A549 (cell line): ENCODE measurements at regions not wholly inside any gene's neighbourhood (a gene's known extent, or its start where the extent isn't known, plus 50 kb on each side); places are given as distances from the start of the nearest gene placed in this dataset.

ENCODE experiments used
- ATAC-seq, 2 experiments: fragments of 200-7000 bp in 1 of 2; fragments of >200 bp in 1 of 2; cut with Nextera tagmentation in 1 of 2; cut with Tn5 transposase in 1 of 2; 3 replicates each; pipeline versions ENCODE4 v1.8.0 to v1.9.1; 2018 to 2020; ENCODE audit warnings: mild to moderate bottlenecking in 1 of 2, moderate library complexity in 1 of 2
- CTCF ChIA-PET: fragments of 300-600 bp; sonication (Branson Sonifier 250); formaldehyde crosslinking; extraction: SDS; loops from one replicate; lab custom pipeline; 2021; ENCODE audit warnings: antibody characterized with exemption, inconsistent platforms; lab: Yijun Ruan, JAX
- POLR2A ChIA-PET: fragments of 350-600 bp; formaldehyde crosslinking; extraction: SDS; loops from one replicate; lab custom pipeline; 2021; ENCODE audit warnings: antibody characterized with exemption, inconsistent platforms; lab: Yijun Ruan, JAX
- DNase-seq, 2 experiments: peaks; one replicate each; pipeline versions ENCODE4 v3.0.0 to v3.0.0-alpha.2; 2011 to 2016; ENCODE audit warnings: low read depth in 1 of 2, low spot score in 1 of 2
- FAIRE-seq: peaks from 2 replicates; lab custom pipeline; 2011; peaks lifted over from hg19 to GRCh38; lab: Jason Lieb, UNC
- H3K27ac ChIP-seq, 2 experiments: fragments of >200 bp; sonication (Bioruptor Twin); formaldehyde crosslinking; 3 replicates each; pipeline ENCODE4 v1.5.1; 2016 to 2017
- H3K4me1 ChIP-seq: fragments of >200 bp; sonication (Bioruptor Twin); formaldehyde crosslinking; 3 replicates; pipeline ENCODE4 v1.6.1; 2016
- H3K4me2 ChIP-seq: fragments of >200 bp; sonication (Bioruptor Twin); formaldehyde crosslinking; 3 replicates; pipeline ENCODE4 v1.6.1; 2016
- H3K4me3 ChIP-seq: fragments of >200 bp; sonication (Bioruptor Twin); formaldehyde crosslinking; 3 replicates; pipeline ENCODE4 v1.5.1; 2016
- H3K9me3 ChIP-seq: fragments of >200 bp; sonication (Bioruptor Twin); formaldehyde crosslinking; 3 replicates; pipeline ENCODE4 v1.6.1; 2016
- ATOH8 ChIP-seq: fragments of 250-450 bp; sonication (Bioruptor Pico); IDR thresholded peaks from 2 replicates; pipeline ENCODE4 v1.5.0; 2020; ENCODE audit warnings: low read depth, mild to moderate bottlenecking, moderate library complexity
- CBX2 ChIP-seq: fragments of 200-600 bp; sonication (generic); IDR thresholded peaks from 2 replicates; pipeline ENCODE4 v1.6.1; 2016; ENCODE audit warnings: low read depth, mild to moderate bottlenecking, borderline replicate concordance
- CHD2 ChIP-seq: fragments of 150-350 bp; IDR thresholded peaks from 2 replicates; pipeline ENCODE4 v1.6.1; 2014; ENCODE audit warnings: low read length; ENCODE audit not compliant: partially characterized antibody
- CHD4 ChIP-seq: fragments of 200-600 bp; sonication (generic); IDR thresholded peaks from 2 replicates; pipeline ENCODE4 v1.6.1; 2016; ENCODE audit warnings: antibody characterized with exemption, mild to moderate bottlenecking, borderline replicate concordance
- E2F6 ChIP-seq: IDR thresholded peaks from 2 replicates; pipeline ENCODE4 v1.6.1; 2012; ENCODE audit warnings: low read depth, borderline replicate concordance
- FOSB ChIP-seq: fragments of 250-450 bp; sonication (Bioruptor Pico); IDR thresholded peaks from 2 replicates; pipeline ENCODE4 v1.5.0; 2020; ENCODE audit warnings: mild to moderate bottlenecking, moderate library complexity
- FOSL2 ChIP-seq, 2 experiments: fragments of 450-650 bp in 1 of 2; fragments of >200 bp in 1 of 2; sonication (Bioruptor Twin) in 1 of 2; formaldehyde crosslinking; IDR thresholded peaks; 2 replicates each; pipeline versions ENCODE4 v1.5.0 to v1.6.1; 2016 to 2020; ENCODE audit warnings: mild to moderate bottlenecking in 1 of 2, moderate library complexity in 1 of 2
- FOXS1 ChIP-seq: fragments of 250-450 bp; sonication (Bioruptor Pico); IDR thresholded peaks from 2 replicates; pipeline ENCODE4 v1.5.0; 2020; ENCODE audit warnings: mild to moderate bottlenecking, moderate library complexity
- GATA3 ChIP-seq: IDR thresholded peaks from 2 replicates; pipeline ENCODE4 v1.6.1; 2012; ENCODE audit warnings: borderline replicate concordance
- HDAC2 ChIP-seq: fragments of 200-600 bp; sonication (generic); IDR thresholded peaks from 2 replicates; pipeline ENCODE4 v1.6.1; 2016
- HEYL ChIP-seq: fragments of 250-450 bp; sonication (Bioruptor Pico); IDR thresholded peaks from 2 replicates; pipeline ENCODE4 v1.8.0; 2021; ENCODE audit warnings: mild to moderate bottlenecking, moderate library complexity
- HMGXB4 ChIP-seq: fragments of 250-450 bp; sonication (Bioruptor Pico); IDR thresholded peaks from 2 replicates; pipeline ENCODE4 v1.5.0; 2021; ENCODE audit warnings: mild to moderate bottlenecking, moderate library complexity, borderline replicate concordance
- HOXA7 ChIP-seq: fragments of 250-450 bp; sonication (Bioruptor Pico); IDR thresholded peaks from 2 replicates; pipeline ENCODE4 v1.5.0; 2020; ENCODE audit warnings: mild to moderate bottlenecking, moderate library complexity
- JUNB ChIP-seq: fragments of >200 bp; sonication (Bioruptor Twin); formaldehyde crosslinking; IDR thresholded peaks from 2 replicates; pipeline ENCODE4 v1.6.1; 2016
- NR3C1 ChIP-seq: fragments of >200 bp; sonication (Bioruptor Twin); formaldehyde crosslinking; IDR thresholded peaks from 3 replicates; pipeline ENCODE4 v1.6.1; 2017
- POLR2AphosphoS2 ChIP-seq: conservative IDR thresholded peaks from 2 replicates; pipeline ENCODE4 v1.6.1; 2012; ENCODE audit warnings: low read length, improper control_type of control experiment, inconsistent platforms
- RARB ChIP-seq: fragments of 250-450 bp; sonication (Bioruptor Pico); IDR thresholded peaks from 2 replicates; pipeline ENCODE4 v1.8.0; 2021; ENCODE audit warnings: mild to moderate bottlenecking, moderate library complexity
- REST ChIP-seq: fragments of 200-600 bp; sonication (generic); IDR thresholded peaks from 2 replicates; pipeline ENCODE4 v1.6.1; 2016; ENCODE audit warnings: antibody characterized with exemption, mild to moderate bottlenecking, moderate library complexity
- RFX5 ChIP-seq: fragments of 450-650 bp; IDR thresholded peaks from 2 replicates; pipeline ENCODE4 v1.7.1; 2014; ENCODE audit warnings: antibody characterized with exemption, mild to moderate bottlenecking, moderate library complexity
- SREBF2 ChIP-seq: fragments of 450-650 bp; IDR thresholded peaks from 2 replicates; pipeline ENCODE4 v1.6.1; 2014; ENCODE audit warnings: mild to moderate bottlenecking, moderate library complexity
- TFCP2L1 ChIP-seq: fragments of 250-450 bp; sonication (Bioruptor Pico); IDR thresholded peaks from 2 replicates; pipeline ENCODE4 v1.5.0; 2021; ENCODE audit warnings: mild to moderate bottlenecking
- WGBS: methylation state at CpG from one replicate; pipeline ENCODE4 v1.1.6; 2017; ENCODE audit errors: missing lambda C conversion rate; 5-methylcytosine and 5-hydroxymethylcytosine counted together
- TF ChIP-seq, protein P1 (sequence below): fragments of >200 bp; sonication (Bioruptor Twin); formaldehyde crosslinking; IDR thresholded peaks from 2 replicates; pipeline ENCODE4 v1.6.1; 2016

DNA sequence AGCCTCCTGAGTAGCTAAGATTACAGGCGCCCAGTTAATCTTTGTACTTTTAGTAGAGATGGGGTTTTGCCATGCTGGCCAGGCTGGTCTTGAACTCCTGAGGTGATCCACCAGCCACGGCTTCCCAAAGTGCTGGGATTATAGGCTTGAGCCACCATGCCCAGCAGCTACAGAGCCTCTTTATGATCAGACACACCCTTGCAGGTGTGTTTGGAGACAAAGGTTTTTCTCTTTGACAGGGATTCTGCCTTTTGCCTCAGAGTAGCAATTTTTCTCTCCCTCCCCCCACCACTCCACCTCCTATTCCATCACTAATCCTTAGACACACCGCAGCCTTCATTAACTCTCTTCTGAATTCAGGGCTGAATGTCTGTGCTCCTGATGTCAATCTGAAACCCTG, 152.2 kb upstream of the NFIA start:
- Histone ChIP-seq H3K4me2 (no peak overlapping the region), H3K27ac (no peak overlapping the region), H3K4me3 (no peak overlapping the region), H3K4me1 (no peaks in the 10 kb centered on the region), H3K9me3 (no peaks in the 10 kb centered on the region)
- CTCF ChIA-PET: interaction anchor here (0.6 kb wide), 1 partner anchor 173 kb away, joined by 3 read pairs; no protein-coding TSS in a partner anchor
- TF ChIP-seq GATA3 (no peak), CHD2 (no peak), RARB (CRISPR knock-in tag) (no peak), NR3C1 (no peak), CHD4 (no peak), HDAC2 (no peak), RFX5 (no peak), FOXS1 (no peak), HEYL (CRISPR knock-in tag) (no peak), FOSB (no peak), HMGXB4 (CRISPR knock-in tag) (no peak), POLR2AphosphoS2 (no peak)
- TF ChIP-seq, protein P1, sequence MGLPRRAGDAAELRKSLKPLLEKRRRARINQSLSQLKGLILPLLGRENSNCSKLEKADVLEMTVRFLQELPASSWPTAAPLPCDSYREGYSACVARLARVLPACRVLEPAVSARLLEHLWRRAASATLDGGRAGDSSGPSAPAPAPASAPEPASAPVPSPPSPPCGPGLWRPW: no peak
- DNase-seq (no peak), FAIRE-seq (no peak), ATAC-seq (no peak)
- POLR2A ChIA-PET: no interaction called here
- WGBS: 49% methylated on average over 2 of the region's 3 CpGs

GRCh38 chr1:60924964-60925798, 157.2 kb upstream of the NFIA start:
- H3K4me1 ChIP-seq: no peaks in the 10 kb centered on the region
- no peak for ATAC-seq
- no peak for FAIRE-seq
- H3K4me2 ChIP-seq: no peak overlapping the region
- no peak overlapping the region for H3K27ac ChIP-seq
- DNase-seq: no peak
- WGBS: 59% methylated on average over 9 of the region's 14 CpGs
- no peaks in the 10 kb centered on the region for H3K9me3 ChIP-seq
- TF ChIP-seq HOXA7 (CRISPR knock-in tag) (no peak), NR3C1 (no peak), ATOH8 (CRISPR knock-in tag) (no peak)
- no peak overlapping the region for H3K4me3 ChIP-seq
- CTCF ChIA-PET: interaction anchor here (0.6 kb wide), 1 partner anchor 816 kb away, joined by 3 read pairs; no protein-coding TSS in a partner anchor
- POLR2A ChIA-PET: no interaction called here

DNA sequence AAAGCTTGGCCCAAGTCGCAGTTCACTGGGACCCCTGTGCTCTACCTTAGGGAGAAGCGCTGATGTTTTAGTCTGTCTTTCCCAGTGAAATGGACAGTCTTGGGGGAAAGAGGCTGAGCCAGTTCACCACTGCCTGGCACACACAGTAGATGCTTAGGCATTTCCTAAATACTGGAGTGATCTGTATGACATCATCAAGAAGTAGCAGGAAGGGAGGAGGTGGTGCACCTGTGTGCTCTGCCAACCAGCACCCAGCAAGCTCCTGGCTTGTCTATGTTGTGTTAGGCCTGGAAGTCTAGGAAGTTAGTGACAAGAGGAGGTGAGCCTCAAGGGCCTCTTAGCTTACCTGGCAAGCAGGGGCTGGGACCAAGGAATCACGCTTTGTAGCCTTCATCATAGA, 158.2 kb upstream of the NFIA start:
- POLR2A ChIA-PET: no interaction called here
- TF ChIP-seq RFX5: no peak
- no peak for TF ChIP-seq REST
- no peak for TF ChIP-seq E2F6
- no peak for TF ChIP-seq TFCP2L1
- no peak for TF ChIP-seq HDAC2
- no peak for TF ChIP-seq CBX2
- no peak for TF ChIP-seq ATOH8 (CRISPR knock-in tag)
- TF ChIP-seq JUNB: no peak
- TF ChIP-seq FOSL2 (IDR thresholded peaks at IDR 0.05): no peak
- TF ChIP-seq FOSL2 (CRISPR knock-in tag; IDR thresholded peaks at IDR 0.05): no peak
- TF ChIP-seq SREBF2: no peak
- TF ChIP-seq CHD2: no peak
- TF ChIP-seq HMGXB4 (CRISPR knock-in tag): no peak

More for the DNA sequence above, 158.2 kb upstream of the NFIA start:
- H3K4me2 ChIP-seq: no peak overlapping the region
- 93% methylated on average over 3 of the region's 3 CpGs for WGBS
- DNase-seq (no peak), FAIRE-seq (no peak), ATAC-seq (no peak)
- no peak overlapping the region for H3K27ac ChIP-seq
- H3K9me3 ChIP-seq: no peaks in the 10 kb centered on the region
- no peak overlapping the region for H3K4me3 ChIP-seq
- CTCF ChIA-PET: no interaction called here
- no peaks in the 10 kb centered on the region for H3K4me1 ChIP-seq
